GM18907 (cell line): ENCODE measurements at regions not wholly inside any gene's neighbourhood (a gene's known extent, or its start where the extent isn't known, plus 50 kb on each side); places are given as distances from the start of the nearest gene placed in this dataset.

ENCODE experiments used
- ATAC-seq: cut with Tn5 transposase; IDR thresholded peaks from one replicate; pipeline ENCODE4 v1.9.1; 2021; ENCODE audit warnings: mild to moderate bottlenecking, moderate library complexity; ENCODE audit not compliant: unreplicated experiment

DNA sequence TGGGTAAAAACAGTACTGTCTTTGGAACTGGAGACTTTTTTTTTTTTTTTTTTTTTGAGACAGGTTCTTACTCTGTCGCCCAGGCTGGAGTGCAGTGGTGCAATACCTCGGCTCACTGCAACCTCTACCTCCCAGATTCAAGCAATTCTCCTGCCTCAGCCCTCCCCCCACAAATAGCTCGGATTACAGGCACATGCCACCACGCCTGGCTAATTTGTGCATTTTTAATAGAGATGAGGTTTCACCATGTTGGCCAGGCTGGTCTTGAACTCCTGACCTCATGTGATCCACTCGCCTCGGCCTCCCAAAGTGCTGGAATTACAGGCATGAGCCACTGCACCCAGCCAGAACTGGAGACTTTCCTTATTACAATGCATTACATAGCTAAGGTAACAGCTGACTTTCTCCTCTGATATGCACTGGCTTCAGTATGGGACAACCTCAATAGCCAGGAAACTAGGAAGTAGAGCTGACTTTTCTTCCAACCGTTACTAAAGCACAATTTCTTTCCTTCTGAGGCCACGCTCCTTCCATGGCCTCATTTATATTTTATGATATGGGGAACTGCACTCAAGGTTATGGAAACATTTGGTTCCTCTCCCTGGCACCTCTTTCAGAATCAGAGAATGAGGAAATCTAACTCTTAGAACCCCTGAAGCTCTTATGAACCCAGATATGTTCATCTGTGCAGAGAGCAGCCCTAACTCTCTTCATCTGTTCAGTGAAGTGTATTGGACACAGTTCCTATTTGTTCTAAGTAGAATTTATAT lies 53.5 kb upstream of the FAM9B start:
- no peak for ATAC-seq

DNA sequence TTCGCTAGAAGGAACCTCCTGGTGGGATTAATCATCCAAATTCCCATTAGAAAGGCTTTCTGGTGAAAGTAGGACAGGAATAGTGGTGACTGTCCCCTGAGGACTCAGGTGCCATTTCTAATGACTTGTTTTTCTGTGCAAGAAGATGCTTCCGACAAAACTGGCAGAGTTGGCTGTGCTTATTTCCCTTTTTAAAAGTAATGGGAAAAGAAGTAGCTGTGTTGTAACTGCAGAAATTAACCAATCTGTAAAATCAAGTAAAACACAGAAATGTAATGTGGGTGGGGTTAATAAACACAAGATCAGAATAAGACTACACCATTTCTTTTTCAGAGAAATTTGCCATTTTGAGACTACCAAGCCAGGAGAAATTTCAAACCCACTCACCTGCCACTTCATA lies 55.0 kb upstream of the FAM9B start:
- ATAC-seq, result no peak

DNA sequence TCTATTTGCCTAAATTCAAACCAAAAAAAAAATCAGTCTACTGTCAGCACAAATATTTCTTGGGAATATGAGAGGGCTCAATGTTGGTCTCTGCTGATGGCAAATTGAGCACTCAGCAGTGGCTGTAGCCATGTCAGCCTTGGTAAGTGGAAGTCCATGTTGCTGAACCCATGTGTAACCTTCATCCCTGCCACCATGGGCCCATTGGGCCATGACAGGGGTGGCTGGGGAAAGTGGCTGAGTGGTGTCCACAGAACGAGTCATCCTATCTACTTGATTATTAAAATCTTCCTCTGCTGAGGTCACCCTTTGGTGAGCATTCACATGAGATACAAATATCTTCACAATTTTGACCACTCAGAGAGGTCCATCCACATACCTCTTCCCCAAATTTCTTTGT lies 56.8 kb upstream of the FAM9B start:
- no peak for ATAC-seq

DNA sequence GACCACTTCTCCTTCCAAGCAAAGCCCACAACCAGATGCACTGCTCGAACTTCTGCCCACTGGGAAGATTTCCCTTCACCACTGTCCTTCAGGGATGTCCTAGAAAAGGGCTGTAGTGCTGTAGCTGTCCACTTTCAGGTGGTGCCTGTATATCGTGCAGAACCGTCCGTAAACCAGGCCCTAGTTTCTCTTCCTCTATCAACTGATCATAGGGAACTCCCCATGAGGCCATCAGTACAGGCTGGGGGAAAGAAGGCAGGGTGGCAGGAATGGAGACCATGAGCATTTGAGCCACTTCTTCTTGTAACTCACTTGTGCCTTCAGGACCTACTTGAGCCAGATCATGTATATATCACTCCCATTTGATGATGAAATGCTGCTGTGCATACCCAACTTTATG lies 57.3 kb upstream of the FAM9B start:
- ATAC-seq, result peak; percentile 46

DNA sequence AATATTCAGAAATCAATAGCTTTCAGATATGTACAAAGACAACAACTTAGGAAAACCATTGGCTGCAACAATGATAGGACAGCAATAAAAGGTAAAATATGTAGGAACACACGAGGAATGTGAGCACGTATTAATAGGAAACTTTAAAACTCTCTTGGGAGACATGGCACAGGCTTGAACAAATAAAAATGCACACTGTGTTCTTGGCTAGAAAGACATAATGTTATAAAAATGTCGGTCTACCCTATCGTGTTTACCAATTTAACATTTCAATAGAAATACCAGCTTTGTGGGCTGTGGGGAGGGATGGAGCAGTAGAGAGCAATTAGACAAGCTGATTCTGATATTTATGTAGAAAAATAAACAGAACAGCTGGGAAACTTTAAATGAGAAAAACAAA lies 69.0 kb upstream of the FAM9B start:
- ATAC-seq, result no peak

DNA sequence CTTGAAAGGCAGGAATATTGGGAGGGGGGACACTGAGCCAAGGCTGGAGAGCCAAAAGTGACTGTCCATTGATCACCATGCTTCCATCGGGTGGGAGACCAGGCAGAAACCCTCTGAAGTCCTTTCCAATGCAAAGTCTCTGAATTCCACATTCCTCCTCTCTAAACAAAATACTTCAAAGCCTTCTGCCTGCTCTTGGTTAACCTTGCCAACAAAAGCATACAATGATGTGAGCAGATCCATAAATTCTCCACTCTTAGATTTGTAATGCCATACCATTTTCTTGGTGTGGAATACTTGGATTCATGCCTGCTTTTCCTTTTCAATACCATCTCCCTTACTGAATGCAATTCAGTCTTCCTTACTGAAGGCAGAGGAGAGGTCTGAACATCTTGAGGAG lies 74.1 kb upstream of the FAM9B start:
- no peak for ATAC-seq

DNA sequence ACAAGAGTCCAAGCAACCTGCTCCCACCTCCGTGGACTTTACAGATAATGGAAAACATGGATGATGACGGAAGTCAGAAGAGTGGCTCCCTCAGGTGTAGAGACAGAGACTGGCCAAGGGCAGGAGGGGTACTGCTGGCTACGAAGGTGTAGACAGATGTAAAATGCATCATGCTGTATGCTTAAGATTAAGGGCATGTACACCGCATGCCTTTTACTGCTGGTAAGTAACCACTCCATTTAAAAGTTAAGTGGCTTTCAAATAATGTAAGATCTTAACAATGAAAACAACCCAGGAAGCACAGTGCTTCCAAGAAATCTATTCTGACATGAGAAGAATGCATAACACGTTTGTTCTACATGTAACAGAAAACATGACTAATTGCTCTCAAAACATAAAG lies 76.9 kb upstream of the FAM9B start:
- ATAC-seq, result no peak

DNA sequence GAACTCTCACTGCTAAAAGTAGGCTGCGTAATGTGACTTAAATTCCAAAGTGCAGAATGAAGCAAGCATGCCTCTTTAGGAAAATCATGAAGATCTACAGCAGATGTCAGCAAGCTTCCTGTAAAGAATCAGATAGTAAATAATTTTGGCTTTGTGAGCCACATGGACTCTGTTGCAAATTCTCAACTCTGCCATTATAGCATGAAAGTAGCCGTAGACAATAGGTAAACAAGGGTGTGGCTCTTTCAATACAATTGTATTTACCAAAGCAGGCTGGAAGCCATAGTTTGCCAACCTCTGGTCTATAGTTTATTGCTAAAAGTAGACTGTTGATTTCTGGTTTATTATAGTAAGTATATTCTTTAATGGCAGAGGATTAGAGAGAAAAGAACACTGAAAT lies 80.3 kb upstream of the FAM9B start:
- no peak for ATAC-seq

DNA sequence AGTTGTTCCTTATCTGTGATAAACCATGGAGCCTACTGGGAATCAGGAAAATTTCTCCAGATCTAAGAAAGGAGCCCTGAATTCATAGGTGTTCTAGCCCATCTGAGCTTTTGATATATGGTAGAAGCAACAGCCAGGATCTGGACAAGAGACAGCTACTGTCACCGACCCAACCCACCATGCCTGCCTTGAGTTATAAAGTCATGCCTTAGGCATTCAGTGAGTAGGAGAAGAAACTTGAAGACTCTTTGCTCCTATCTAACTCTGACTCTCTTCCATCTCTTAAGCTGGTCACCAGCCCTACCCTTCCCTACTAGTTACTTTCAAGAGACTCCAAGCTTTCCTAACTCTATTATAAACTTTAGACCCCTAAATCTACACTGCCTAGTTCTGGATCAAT lies 83.9 kb upstream of the FAM9B start:
- no peak for ATAC-seq

DNA sequence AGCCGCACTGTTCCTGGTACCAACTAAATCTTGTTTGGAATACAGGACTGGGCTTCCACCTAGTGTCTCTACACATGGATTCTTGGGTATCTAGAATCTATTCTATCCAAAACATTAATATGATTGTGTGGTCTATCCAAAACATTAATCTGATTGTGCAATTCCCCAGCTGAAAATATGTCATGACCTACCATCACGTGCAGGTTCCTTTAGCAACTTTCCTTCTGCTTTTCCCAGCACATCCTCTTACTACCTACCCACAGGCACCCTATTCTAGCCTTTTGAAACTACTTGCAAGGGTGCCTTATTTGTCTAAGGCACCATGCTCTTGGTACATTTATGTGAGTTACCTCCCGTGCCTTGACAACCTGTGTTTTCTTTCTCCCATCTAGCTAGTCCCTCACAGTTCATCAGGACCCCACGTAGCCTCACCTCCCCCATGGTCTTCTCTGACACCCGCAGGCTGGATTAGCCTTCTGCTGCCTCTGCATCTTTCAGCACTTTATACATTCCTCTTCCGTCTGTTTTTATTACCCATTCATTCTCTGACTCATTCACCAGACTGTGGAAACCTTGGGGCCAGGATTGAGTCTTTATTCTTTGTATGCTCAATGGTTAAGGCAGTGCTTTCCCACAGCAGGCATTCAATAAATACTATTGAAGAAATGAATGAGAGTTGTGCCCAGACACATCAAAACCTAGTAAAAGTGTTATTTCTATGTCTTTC lies 88.8 kb upstream of the FAM9B start:
- ATAC-seq, result no peak

DNA sequence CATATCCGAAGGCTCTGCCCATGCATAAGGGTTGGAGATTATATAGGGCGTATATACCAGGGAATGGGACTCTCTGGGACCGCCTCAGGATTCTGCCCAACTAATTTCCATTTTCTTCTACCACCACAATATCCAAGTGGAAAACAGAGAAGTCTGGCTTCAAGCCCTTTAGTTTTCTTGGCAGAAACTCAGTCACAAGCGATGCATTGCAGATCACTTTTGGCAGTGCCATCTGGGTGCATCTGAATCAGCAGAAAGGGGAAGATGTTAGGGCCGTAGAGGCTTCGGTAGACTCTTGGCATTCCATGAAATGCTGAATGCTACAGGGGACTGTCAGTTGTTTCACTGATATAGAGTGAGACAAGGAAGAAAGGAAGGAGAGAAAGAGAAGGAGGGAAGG lies 94.1 kb upstream of the FAM9B start:
- no peak for ATAC-seq

DNA sequence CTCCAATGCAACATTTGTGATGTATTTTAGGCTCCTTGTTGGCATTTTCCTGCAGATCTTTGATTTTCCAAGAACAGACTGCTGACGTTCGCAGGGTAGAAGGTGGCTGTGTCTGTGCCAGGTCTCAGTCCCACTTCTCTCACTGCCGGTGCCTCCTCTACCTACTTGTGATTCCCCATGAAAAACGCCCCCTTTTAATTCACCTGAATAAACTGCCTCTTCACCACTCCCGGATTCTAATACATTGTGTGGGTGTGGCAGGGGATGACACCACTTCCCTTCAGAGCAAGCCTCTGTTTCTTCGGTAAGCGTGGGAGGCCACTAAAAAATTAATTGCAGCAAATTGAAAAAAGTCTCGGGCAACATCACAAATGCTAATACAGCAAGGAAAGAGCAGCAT lies 96.1 kb upstream of the FAM9B start:
- no peak for ATAC-seq

DNA sequence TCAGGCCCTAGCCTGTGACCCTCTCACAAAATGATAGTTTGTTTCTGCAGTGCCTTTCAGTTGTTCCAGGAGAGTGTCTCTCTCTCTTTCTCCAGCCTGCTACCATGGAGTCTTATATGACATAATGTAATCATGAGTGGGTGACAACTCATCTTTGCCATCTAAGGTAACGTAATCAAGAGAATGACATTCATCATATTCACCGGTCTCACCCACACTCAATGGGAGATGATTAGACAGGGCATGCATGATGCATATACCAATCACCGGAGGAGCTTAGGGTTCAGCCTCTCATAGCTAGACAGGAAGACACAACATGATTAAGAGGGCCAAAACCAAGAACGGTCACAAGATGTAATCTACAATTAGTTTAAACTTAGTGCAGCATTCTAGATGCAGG lies 97.1 kb upstream of the FAM9B start:
- no peak for ATAC-seq

DNA sequence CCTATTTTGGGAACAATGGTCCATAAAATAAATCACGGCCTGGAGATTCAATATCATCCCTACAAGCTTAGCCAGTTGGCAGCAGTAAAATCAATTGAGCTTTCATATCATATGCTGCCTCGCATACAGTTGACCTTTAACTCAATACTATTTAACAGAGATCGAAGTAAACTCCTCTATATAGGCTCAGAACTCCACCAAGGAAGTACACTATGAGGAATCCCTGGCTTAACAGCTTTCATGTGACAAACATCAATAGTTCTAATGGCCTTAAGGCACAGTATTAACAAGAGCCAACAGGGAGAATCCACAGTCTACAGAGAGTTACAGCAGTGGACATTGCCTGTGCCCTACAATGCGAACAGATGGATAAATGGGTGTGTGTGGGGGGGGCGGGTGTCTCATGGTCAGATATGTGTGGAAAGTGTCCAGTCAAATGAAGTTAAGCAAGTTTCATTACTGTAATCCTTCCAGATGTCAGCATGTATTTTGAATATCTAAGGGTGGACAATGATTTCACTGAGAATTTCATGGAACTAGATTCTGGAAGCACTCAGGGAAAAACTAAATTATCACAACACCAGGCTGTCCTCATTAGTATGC lies 98.2 kb upstream of the FAM9B start:
- no peak for ATAC-seq

DNA sequence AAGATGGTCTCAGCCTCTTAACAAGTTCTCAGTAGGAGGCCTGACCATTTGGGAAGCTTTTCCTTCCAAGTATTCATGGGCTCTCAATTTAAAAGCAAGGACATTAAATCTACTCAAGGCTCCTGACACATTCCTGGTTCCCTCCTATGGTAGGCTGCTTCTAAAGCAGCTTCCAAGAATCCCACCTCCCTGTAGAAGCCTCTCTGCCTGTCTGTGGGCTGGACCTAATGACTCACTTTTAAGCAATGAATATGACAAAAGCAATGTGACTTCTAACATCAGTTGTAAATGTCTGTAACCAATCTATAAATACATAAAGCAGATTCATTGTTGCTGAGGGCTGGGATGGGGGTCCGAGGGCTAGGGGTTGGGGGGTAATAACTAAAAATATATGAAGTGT lies 99.5 kb upstream of the FAM9B start:
- ATAC-seq, result no peak

DNA sequence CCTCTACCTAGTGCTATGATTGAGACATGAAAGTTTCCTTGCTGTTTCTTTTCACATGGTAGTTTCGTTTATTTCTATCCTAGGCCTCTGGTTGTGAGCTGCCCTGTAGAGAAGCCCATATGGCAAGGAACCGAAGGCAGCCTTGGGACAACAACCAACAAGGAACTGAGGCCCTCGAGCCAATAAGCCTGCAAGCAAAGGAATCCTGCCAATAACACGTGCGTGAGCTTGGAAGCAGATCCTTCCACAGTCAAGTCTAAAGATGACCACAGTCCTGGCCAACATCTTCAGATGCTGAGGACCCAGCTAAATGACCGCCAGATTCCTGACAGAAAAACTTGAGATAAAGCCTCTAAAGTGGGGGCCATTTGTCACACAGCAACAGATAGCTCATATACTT lies 100.4 kb upstream of the FAM9B start:
- no peak for ATAC-seq

DNA sequence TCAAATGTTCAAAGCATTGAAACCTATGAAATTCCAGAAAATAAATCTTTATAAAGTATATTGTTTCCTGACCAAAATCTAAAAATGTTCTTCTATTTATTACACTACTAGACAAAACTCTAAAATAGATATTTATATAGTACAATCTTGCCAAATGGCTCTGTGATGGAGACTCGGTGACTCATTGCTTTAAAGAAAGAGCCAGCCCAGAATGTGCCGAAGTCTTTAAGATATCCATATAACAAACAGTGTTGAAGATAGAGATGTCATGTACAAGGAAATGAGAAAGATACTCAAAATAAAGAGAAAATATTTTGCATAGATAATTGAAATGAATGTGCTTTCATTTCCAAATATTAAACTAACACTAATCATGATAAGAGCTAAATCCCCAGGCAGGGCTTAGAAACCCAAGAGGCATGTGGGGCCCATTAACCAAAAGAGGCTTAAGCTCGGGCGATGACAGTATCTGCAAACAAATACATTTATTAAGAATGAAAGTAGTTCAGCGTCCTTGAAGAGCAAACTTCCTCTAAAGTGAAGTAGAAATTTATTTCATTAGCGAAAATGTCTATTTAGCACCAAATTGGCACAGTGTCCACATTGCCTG lies 102.1 kb upstream of the FAM9B start:
- no peak for ATAC-seq

DNA sequence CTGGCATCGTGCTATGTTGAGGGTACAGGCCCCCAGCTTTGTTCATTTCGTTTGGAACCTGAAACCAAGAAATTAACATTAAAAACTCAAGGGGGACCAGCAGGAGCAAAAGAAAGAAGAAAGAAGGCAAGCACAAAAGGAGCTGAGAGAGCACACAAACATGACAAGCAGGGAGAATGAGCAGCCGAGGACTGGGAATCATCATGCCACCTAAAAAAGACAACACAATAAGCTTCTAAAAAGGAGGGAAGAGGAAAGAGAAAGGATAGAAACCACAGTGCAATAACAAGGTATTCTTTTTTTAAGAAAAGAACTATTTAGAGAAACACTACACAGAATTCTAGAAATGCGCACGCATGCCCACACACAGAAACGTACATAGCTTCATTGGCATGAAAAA lies 103.2 kb upstream of the FAM9B start:
- no peak for ATAC-seq

DNA sequence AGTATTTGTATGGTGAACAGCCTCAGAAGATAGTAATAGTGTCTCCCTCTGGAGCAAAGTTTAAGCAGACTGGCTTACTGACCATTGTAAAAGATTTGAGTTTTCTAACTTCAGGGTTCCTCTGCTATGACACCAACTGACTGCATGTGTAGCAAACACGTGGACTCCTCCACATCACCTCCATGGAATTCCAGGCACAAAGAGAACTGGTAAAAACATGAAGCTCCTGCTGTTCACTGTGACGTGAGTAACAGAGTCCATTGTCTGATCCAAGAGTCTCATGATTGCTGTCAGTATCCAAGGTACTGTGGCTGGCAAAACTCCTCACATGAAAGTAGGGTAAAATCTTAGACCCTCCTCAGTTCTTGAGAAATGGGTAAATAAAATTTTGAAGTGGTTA lies 107.6 kb upstream of the FAM9B start:
- ATAC-seq, result no peak

DNA sequence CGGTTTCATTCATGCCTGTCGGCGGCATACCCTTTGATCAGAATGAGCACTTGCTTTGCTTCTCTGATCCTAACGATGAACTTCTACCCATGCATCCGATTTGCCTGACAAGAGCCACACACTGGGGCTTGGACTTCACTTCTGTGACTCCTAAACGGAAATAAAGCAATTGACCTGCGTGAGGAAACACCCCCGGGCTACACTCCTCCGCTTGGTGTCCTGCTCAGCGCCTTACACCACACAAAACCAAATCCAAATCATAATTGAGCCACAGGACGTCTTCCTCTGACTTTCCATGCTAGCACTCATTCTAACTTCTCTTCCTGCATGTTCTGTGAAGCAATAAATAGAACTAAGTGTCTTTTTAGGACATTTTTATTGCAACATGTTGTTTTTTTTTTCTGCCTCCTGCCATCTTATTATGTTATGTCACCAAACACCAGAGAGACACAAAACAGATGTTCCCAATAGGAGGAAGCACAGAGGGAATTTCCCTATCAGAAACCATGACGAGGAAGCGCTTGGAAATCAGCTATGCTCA lies 110.8 kb upstream of the FAM9B start:
- ATAC-seq, result no peak

DNA sequence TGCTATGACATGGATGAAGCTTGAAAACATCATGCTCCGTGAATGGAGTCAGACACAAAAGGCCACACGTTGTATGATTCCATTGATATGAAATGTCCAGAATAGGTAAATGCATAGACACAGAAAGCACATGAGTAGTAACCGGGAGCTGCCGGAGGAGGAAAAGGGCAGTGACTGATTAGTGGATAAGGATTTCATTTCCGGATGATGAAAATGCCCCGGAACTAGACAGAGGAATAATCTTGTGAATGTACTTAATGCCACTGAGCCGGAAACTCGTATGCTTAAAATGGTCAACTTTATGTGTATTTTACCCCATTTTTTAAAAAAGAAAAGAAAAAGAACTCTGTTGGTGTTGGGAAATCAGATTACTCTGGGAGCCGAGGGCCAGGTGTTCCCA lies 112.7 kb upstream of the FAM9B start:
- no peak for ATAC-seq

DNA sequence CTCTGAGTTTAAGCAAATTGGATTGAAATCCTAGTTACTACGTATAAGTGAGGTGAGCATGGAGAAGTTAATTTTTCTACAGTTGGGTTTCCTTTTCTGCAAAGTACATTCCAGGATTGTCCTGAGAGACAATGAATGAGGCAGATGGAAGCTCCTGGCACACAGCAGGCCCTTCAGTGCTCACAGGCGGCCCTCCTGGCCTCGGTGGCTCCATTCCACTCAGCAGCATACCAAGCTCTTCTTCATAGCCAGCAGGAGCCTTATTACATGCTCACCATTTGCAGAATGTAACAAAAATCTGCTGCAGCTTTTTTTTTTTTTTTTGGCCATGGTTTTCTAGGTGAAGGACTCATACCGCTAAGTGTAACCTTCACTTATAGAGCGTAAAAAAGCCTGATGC lies 113.2 kb upstream of the FAM9B start:
- ATAC-seq, result no peak
